AG10803 (cell line): ENCODE measurements at regions not wholly inside any gene's neighbourhood (a gene's known extent, or its start where the extent isn't known, plus 50 kb on each side); places are given as distances from the start of the nearest gene placed in this dataset.

Experiments used
- DNase-seq: peaks from one replicate; pipeline ENCODE4 v3.0.0; 2010; ENCODE audit warnings: low read depth
- H3K4me3 ChIP-seq: 2 replicates; pipeline ENCODE4 v1.5.1; 2011; ENCODE audit warnings: mild to moderate bottlenecking, low read length, control low read depth
- CTCF ChIP-seq: conservative IDR thresholded peaks from 2 replicates; pipeline ENCODE4 v1.5.1; 2011; ENCODE audit warnings: mild to moderate bottlenecking, low read length, control low read depth, inconsistent platforms

DNA sequence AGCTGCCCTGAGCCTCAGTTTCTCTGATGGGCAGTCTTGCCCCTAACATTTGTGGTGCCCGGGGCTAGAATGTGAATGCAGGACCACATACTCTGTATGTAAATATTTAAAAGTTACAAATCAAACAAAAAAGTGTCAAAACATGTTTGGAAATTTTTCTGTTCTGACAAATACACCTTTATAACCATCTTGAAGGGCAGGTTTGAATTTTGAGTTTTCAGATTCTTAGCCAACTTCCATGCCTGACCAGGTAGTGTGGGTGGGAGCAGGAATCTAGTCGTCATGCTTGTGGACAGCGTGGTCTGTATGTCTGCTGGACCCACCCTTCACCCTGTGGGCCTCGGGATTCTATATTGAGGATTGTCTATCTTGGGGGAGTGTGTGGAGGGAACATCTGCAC lies 325.1 kb downstream of the SOX4 start:
- H3K4me3 ChIP-seq, result no peak overlapping the region
- no peak for DNase-seq
- TF ChIP-seq CTCF, result no peak

GRCh38 chr6:21922086-21922485 lies 328.5 kb downstream of the SOX4 start:
- no peak overlapping the region for H3K4me3 ChIP-seq
- no peak for TF ChIP-seq CTCF
- DNase-seq, result peak; percentile 42

GRCh38 chr6:21924002-21924401 lies 330.5 kb downstream of the SOX4 start:
- no peak for DNase-seq
- TF ChIP-seq CTCF, result no peak
- no peak overlapping the region for H3K4me3 ChIP-seq

DNA sequence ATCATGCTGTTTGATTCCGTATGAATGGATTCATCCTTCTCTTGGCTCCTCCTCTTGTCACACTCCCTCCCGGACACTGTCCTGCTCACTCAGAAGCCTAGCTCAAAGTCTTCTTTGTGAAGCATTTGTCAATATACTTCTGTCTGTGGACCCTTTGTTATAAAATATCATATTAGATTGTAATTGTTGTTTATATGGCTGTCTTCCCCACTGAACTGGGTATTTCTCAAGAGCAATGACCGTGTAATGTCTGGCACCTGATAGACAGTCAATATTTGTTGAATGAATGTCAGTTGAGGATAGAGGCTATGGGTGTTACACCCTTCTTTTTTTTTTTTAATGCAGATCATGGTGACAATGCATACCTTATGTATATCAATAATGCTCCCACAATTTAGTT lies 335.3 kb downstream of the SOX4 start:
- no peak for TF ChIP-seq CTCF
- no peak overlapping the region for H3K4me3 ChIP-seq
- DNase-seq, result no peak

DNA sequence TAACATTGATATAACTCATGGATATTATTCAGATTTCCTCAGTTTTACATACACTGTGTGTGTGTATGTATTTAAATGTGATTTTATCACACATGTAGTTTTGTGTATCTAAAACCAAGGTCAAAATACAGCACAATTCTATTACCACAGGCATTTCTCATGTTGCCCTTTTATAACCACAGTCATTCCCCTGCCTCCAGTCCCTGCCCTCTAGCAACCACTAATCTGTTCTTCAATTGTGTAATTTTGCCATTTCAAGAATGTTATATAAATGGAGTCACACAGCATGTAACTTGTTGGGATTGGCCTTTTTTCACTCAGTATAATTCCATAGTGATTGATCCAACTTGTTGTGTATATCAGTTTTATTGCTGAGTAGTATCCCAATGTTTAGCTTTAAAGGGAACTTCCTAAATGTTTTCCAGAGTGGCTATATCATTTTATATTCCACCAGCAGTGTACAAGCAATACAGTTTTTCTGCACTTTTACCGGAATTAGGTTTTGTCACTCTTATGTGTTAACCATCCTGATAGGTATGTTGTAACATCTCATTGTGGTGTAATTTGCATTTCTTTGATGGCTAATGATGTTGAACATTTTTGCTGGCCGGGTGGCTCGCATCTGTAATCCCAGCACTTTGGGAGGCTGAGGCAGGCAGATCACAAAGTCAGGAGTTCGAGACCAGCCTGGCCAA lies 338.2 kb downstream of the SOX4 start:
- no peak for TF ChIP-seq CTCF
- no peak overlapping the region for H3K4me3 ChIP-seq
- peak; percentile 88 for DNase-seq

DNA sequence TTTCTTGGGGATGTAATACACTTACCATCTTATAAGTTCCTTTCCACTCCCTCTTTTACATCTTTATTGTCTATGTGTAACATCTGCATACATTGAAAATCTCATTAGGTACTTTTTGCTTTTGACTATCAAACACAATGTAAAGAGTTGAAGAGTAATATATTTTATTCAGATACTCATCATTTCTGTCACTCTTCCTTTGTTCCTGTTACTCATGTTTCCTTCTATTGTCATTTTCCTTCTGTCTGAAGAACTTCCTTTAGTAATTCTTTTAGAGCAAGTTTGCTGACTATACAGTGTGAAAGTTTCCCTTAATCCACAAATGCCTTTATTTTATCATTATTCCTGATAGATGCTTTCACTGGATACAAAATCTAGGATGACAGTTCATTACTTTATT lies 339.8 kb downstream of the SOX4 start:
- H3K4me3 ChIP-seq, result no peak overlapping the region
- no peak for TF ChIP-seq CTCF
- no peak for DNase-seq

DNA sequence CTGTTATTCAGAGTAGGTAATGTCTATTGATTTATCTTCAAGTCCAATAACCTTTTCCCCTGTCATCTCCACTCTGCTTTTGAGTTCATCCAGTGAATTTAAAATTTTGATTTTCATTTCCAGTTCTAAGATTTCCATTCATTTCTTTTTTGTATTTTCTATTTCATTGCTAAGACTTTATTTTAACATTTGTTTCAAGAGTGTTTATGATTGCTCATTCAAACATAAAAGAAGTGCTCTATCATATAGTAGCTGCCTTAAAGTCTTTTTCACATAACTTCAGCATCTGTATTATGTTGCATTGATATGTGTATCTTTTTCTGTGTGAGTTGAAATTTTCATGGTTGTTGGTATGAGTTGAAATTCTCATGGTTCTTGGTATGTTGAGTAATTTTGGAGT lies 341.6 kb downstream of the SOX4 start:
- no peak for DNase-seq
- no peak overlapping the region for H3K4me3 ChIP-seq
- TF ChIP-seq CTCF, result no peak
